GM12878 (cell line): ENCODE measurements at regions not wholly inside any gene's neighbourhood (a gene's known extent, or its start where the extent isn't known, plus 50 kb on each side); places are given as distances from the start of the nearest gene placed in this dataset.

Experiments
- SP1 ChIP-seq: IDR thresholded peaks from one replicate; pipeline ENCODE4 v1.6.1; 2011; ENCODE audit warnings: low read depth, low read length
- TF ChIP-seq, protein P1 (sequence below): IDR thresholded peaks from 2 replicates; pipeline ENCODE4 v1.6.1; 2011; ENCODE audit warnings: mild to moderate bottlenecking, low read depth, low read length, moderate library complexity; ENCODE audit not compliant: insufficient replicate concordance

- no peak for TF ChIP-seq SP1
- TF ChIP-seq, protein P1, sequence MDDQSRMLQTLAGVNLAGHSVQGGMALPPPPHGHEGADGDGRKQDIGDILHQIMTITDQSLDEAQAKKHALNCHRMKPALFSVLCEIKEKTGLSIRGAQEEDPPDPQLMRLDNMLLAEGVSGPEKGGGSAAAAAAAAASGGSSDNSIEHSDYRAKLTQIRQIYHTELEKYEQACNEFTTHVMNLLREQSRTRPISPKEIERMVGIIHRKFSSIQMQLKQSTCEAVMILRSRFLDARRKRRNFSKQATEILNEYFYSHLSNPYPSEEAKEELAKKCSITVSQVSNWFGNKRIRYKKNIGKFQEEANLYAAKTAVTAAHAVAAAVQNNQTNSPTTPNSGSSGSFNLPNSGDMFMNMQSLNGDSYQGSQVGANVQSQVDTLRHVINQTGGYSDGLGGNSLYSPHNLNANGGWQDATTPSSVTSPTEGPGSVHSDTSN = no peak
These were observed 358.0 kb upstream of the PCSK5 start for GRCh38 chr9:75532233-75533050.
